GM23248 (cell line): ENCODE measurements at regions not wholly inside any gene's neighbourhood (a gene's known extent, or its start where the extent isn't known, plus 50 kb on each side); places are given as distances from the start of the nearest gene placed in this dataset.

Experiments
- DNase-seq: peaks from one replicate; pipeline ENCODE4 v3.0.0-alpha.2; 2015
- H2AFZ ChIP-seq: fragments of 200-600 bp; sonication (generic); 2 replicates; pipeline ENCODE4 v1.6.1; 2016; ENCODE audit warnings: antibody characterized with exemption
- H3F3A ChIP-seq: fragments of 200-600 bp; sonication (generic); 2 replicates; pipeline ENCODE4 v1.6.1; 2016; ENCODE audit warnings: mild to moderate bottlenecking, antibody characterized with exemption, mixed run types; ENCODE audit not compliant: insufficient read depth
- H3K27ac ChIP-seq: fragments of 200-600 bp; sonication (generic); 2 replicates; pipeline ENCODE4 v1.5.1; 2016; ENCODE audit warnings: mild to moderate bottlenecking
- H3K27me3 ChIP-seq: fragments of 200-600 bp; sonication (generic); replicated peaks from 2 replicates; pipeline ENCODE4 v1.6.1; 2016; ENCODE audit warnings: mild to moderate bottlenecking; ENCODE audit not compliant: insufficient read depth
- H3K36me3 ChIP-seq: fragments of 200-600 bp; sonication (generic); 2 replicates; pipeline ENCODE4 v1.6.1; 2016; ENCODE audit warnings: low read depth, mild to moderate bottlenecking
- H3K4me1 ChIP-seq: fragments of 200-600 bp; sonication (generic); 2 replicates; pipeline ENCODE4 v1.6.1; 2016; ENCODE audit warnings: mild to moderate bottlenecking; ENCODE audit not compliant: insufficient read depth
- H3K4me2 ChIP-seq: fragments of 200-600 bp; sonication (generic); one replicate; pipeline ENCODE4 v1.6.1; 2016; ENCODE audit warnings: mild to moderate bottlenecking; ENCODE audit not compliant: unreplicated experiment
- H3K4me3 ChIP-seq: fragments of 200-600 bp; sonication (generic); 2 replicates; pipeline ENCODE4 v1.5.1; 2016; ENCODE audit warnings: mild to moderate bottlenecking
- H3K79me2 ChIP-seq: fragments of 200-600 bp; sonication (generic); 2 replicates; pipeline ENCODE4 v1.6.1; 2016; ENCODE audit warnings: mild to moderate bottlenecking; ENCODE audit not compliant: insufficient read depth
- H3K9ac ChIP-seq: fragments of 200-600 bp; sonication (generic); 2 replicates; pipeline ENCODE4 v1.6.1; 2016; ENCODE audit warnings: mild to moderate bottlenecking
- H3K9me2 ChIP-seq: fragments of 200-600 bp; sonication (generic); 2 replicates; pipeline ENCODE4 v1.6.1; 2016; ENCODE audit warnings: mixed run types, mild to moderate bottlenecking, moderate library complexity; ENCODE audit not compliant: insufficient read depth
- H3K9me3 ChIP-seq: fragments of 200-600 bp; sonication (generic); one replicate; pipeline ENCODE4 v1.6.1; 2017; ENCODE audit warnings: low read depth
- H4K20me1 ChIP-seq: fragments of 200-600 bp; sonication (generic); 2 replicates; pipeline ENCODE4 v1.6.0; 2016; ENCODE audit not compliant: insufficient read depth
- EZH2 ChIP-seq: fragments of 200-600 bp; sonication (generic); IDR thresholded peaks from 2 replicates; pipeline ENCODE4 v1.6.1; 2018; ENCODE audit warnings: antibody characterized with exemption, mild to moderate bottlenecking; ENCODE audit not compliant: insufficient read depth, poor library complexity, severe bottlenecking
- EZH2phosphoT487 ChIP-seq: fragments of 200-600 bp; sonication (generic); IDR thresholded peaks from 2 replicates; pipeline ENCODE4 v1.6.1; 2018; ENCODE audit warnings: antibody characterized with exemption, moderate library complexity, mild to moderate bottlenecking, low read depth; ENCODE audit not compliant: insufficient read depth
- WGBS, 2 experiments: methylation state at CpG; one replicate each; pipeline ENCODE4 v1.1.6; 2015 to 2017; ENCODE audit warnings: low lambda C conversion rate in 2 of 2, low coverage in 1 of 2; ENCODE audit errors: missing lambda C conversion rate in 2 of 2; 5-methylcytosine and 5-hydroxymethylcytosine counted together
- in situ Hi-C: fragments of 300-500 bp; cut with MboI; formaldehyde crosslinking; loops from 2 replicates; pipeline ENCODE4 v1.15.0; 2020

DNA sequence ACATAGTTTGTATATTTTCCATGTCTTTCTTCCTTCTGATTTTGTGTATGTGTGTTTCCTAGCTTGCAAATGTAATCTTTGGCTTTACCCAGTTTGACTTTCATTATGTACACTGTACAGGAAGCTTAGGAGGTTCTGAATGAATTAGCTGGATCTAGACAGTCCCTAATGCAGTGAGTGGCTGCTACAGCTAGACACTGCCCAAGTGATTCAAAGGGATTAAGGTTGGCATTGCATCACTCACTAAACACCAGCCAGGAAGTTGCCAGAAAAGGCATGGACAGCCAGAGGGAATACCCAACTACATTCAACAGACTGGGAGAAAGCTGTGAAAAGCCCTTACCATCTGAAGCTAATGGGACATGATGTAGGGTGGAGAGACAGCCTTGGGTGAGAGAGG lies 316.0 kb upstream of the MEX3C start:
- Histone ChIP-seq H3F3A (no peaks in the 10 kb centered on the region), H3K27me3 (no peaks in the 10 kb centered on the region), H3K9me3 (no peaks in the 10 kb centered on the region), H3K36me3 (no peaks in the 10 kb centered on the region), H3K4me1 (no peaks in the 10 kb centered on the region), H3K79me2 (no peaks in the 10 kb centered on the region), H3K4me3 (no peak overlapping the region), H2AFZ (no peak overlapping the region), H3K27ac (no peak overlapping the region), H4K20me1 (no peaks in the 10 kb centered on the region), H3K4me2 (no peak overlapping the region), H3K9ac (no peak overlapping the region), H3K9me2 (no peaks in the 10 kb centered on the region)
- DNase-seq: no peak
- TF ChIP-seq EZH2phosphoT487: no peak
- TF ChIP-seq EZH2: no peak
- in situ Hi-C loops: no loop called here

DNA sequence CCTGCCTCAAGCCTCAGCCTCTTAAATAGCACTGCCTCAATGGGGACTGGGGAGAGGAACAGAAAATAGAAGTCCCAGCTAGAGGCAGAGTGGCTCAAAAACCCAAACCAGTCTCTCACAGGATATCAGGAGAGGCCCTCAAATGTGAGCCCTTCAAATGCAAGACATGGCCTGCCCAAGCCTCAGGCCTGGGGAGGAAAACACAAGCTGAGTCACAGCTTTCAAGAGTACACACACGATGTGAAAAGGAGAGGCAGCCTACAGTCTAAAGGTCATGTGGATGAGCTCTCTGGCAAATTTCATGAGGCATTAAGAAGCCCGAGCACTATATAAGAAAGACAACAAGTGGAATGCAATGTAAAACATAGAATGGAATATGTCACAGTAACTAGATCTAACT lies 316.6 kb upstream of the MEX3C start:
- Histone ChIP-seq H3K27ac (no peak overlapping the region), H3K27me3 (no peaks in the 10 kb centered on the region), H3K9ac (no peak overlapping the region), H4K20me1 (no peaks in the 10 kb centered on the region), H3K79me2 (no peaks in the 10 kb centered on the region), H3K4me3 (no peak overlapping the region), H3F3A (no peaks in the 10 kb centered on the region), H3K9me2 (no peaks in the 10 kb centered on the region), H3K4me2 (no peak overlapping the region), H3K9me3 (no peaks in the 10 kb centered on the region), H2AFZ (no peak overlapping the region), H3K36me3 (no peaks in the 10 kb centered on the region), H3K4me1 (no peaks in the 10 kb centered on the region)
- 24 to 35% methylated on average over 2 of the region's 2 CpGs for WGBS, 2 experiments
- in situ Hi-C loops: no loop called here
- no peak for DNase-seq
- TF ChIP-seq EZH2phosphoT487 (no peak), EZH2 (no peak)

DNA sequence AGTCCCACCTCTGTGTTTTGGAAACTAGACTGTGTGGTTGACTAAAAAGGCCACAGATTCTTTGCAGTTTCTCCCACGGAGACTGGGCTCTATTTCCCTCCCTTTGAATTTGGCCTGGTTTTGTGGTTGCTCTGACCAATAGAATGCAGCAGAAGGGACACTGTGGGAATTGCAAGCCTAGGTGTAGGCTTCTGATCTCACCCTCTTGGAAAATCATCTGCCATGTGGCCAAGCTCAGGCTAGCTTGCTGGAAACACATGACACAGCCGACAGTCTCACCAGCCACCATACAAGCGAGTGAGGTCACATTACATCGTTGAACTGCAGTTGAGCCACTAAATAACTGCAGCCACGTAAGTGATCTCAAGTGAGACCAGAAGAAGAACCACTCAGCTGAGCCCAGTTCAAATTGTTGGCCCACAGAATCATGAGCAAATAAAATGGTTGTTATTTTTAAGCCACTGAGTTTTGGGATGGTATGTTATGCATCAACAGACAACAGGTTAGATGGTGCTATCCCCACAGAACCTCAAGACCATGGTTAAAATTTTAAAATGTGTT lies 319.1 kb upstream of the MEX3C start:
- no peaks in the 10 kb centered on the region for H3K9me3 ChIP-seq
- WGBS, 2 experiments: 35% methylated on average over 5 of the region's 5 CpGs
- H3K4me1 ChIP-seq: no peaks in the 10 kb centered on the region
- H3F3A ChIP-seq: no peaks in the 10 kb centered on the region
- H3K9me2 ChIP-seq: no peaks in the 10 kb centered on the region
- H3K4me2 ChIP-seq: no peak overlapping the region
- H3K9ac ChIP-seq: no peak overlapping the region
- no peaks in the 10 kb centered on the region for H3K36me3 ChIP-seq
- DNase-seq: no peak
- no peak overlapping the region for H3K4me3 ChIP-seq
- no peaks in the 10 kb centered on the region for H3K27me3 ChIP-seq
- no peaks in the 10 kb centered on the region for H4K20me1 ChIP-seq
- no peak overlapping the region for H3K27ac ChIP-seq
- in situ Hi-C loops: no loop called here
- H3K79me2 ChIP-seq: no peaks in the 10 kb centered on the region
- TF ChIP-seq EZH2: no peak
- no peak for TF ChIP-seq EZH2phosphoT487
- no peak overlapping the region for H2AFZ ChIP-seq

DNA sequence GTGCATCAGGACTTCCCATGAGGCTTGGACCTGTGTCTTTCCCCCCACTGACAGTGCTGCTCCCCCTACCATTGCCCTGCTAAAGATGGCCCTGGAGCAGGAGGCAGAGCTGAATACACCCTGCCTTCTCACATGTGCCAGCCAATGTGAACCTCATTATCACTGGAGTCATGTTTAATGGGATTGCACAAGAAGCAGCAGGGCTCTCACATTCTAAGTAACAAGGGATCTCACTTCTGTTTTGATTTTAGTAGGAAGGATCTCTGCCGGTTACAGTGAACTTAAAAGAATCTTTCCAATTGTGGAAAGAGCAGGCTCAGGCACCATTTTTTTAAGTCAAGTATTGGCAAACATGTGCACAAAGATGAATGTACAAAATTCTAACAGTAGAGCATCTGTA lies 322.1 kb upstream of the MEX3C start:
- H3K79me2 ChIP-seq: no peaks in the 10 kb centered on the region
- H3F3A ChIP-seq: no peaks in the 10 kb centered on the region
- H3K4me2 ChIP-seq: no peak overlapping the region
- no peak overlapping the region for H2AFZ ChIP-seq
- H3K9ac ChIP-seq: no peak overlapping the region
- no peaks in the 10 kb centered on the region for H3K4me1 ChIP-seq
- H4K20me1 ChIP-seq: no peaks in the 10 kb centered on the region
- TF ChIP-seq EZH2phosphoT487 (no peak), EZH2 (no peak)
- H3K27me3 ChIP-seq: no peaks in the 10 kb centered on the region
- no peak overlapping the region for H3K27ac ChIP-seq
- 0% methylated on average over 1 of the region's 1 CpG for WGBS, 2 experiments
- in situ Hi-C loops: no loop called here
- H3K4me3 ChIP-seq: no peak overlapping the region
- H3K9me2 ChIP-seq: no peaks in the 10 kb centered on the region
- DNase-seq: no peak
- H3K36me3 ChIP-seq: no peaks in the 10 kb centered on the region
- H3K9me3 ChIP-seq: no peaks in the 10 kb centered on the region

DNA sequence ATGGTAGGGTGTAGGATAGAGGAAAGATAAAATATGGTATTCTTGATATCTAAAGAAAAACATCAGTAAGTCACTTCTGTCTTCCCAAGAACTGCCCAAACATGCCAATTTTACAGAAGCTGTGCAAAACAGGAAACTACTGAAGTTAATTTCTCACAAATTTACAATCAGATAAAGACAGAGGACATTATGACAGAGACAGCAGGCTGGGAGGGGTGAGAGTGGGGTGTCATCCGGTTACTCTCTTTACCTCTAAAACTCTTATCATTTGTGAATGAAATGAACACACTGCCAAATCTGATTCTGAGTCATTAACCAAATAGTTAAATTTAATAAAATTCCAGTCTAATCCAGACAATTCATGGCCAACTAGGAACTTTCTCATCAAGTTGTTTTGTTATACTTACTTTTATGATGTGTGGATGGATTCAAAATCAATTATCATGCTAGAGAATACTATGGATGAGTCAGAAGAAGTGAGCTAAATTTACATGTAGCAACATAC lies 323.2 kb upstream of the MEX3C start:
- Histone ChIP-seq H3K4me3 (no peak overlapping the region), H2AFZ (no peak overlapping the region), H3K4me1 (no peaks in the 10 kb centered on the region), H3K9ac (no peak overlapping the region), H3K27me3 (no peaks in the 10 kb centered on the region), H3K79me2 (no peaks in the 10 kb centered on the region), H3K36me3 (no peaks in the 10 kb centered on the region), H4K20me1 (no peaks in the 10 kb centered on the region), H3K9me3 (no peaks in the 10 kb centered on the region), H3F3A (no peaks in the 10 kb centered on the region), H3K4me2 (no peak overlapping the region), H3K27ac (no peak overlapping the region), H3K9me2 (no peaks in the 10 kb centered on the region)
- in situ Hi-C loops: no loop called here
- no peak for TF ChIP-seq EZH2phosphoT487
- no peak for TF ChIP-seq EZH2
- no peak for DNase-seq
- WGBS, 2 experiments: 79 to 88% methylated on average over 1 of the region's 1 CpG
